ENCODE measurements at regions not wholly inside any gene's neighbourhood (a gene's known extent, or its start where the extent isn't known, plus 50 kb on each side); places are given as distances from the start of the nearest gene placed in this dataset.

DNA sequence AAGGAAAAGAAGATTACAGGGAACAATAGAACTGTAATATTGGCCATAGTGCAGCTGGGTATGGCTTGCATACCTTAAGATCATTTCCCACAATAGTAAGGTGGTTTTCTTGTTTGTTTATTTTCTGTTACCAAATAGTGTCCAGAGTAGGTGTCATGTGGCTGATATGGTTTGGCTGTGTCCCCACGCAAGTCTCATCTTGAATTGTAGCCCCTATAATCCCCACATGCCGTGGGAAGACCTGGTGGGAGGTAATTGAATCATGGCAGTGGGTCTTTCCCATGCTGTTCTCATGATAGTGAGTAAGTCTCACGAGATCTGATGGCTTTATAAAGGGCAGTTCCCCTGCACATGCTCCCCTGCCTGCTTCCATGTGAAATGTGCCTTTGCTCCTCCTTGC lies 190.1 kb downstream of the ICOS start:
- TF ChIP-seq HDAC2 (CRISPR knock-in tag; IDR thresholded peaks at IDR 0.05) (no peak), BCL6 (CRISPR knock-in tag; IDR thresholded peaks at IDR 0.05) (no peak)
